Neural progenitor cell (in vitro differentiated cells): ENCODE measurements at regions not wholly inside any gene's neighbourhood (a gene's known extent, or its start where the extent isn't known, plus 50 kb on each side); places are given as distances from the start of the nearest gene placed in this dataset.

Experiments
- EZH2 ChIP-seq: fragments of 200-600 bp; sonication (generic); IDR thresholded peaks from 2 replicates; pipeline ENCODE4 v1.6.1; 2017; ENCODE audit warnings: antibody characterized with exemption, mild to moderate bottlenecking, moderate library complexity
- EZH2phosphoT487 ChIP-seq: fragments of 200-600 bp; sonication (generic); IDR thresholded peaks from 2 replicates; pipeline ENCODE4 v1.6.1; 2017; ENCODE audit warnings: antibody characterized with exemption
- TF ChIP-seq, protein P1 (sequence below): fragments of 200-600 bp; sonication (generic); IDR thresholded peaks from 2 replicates; pipeline ENCODE4 v1.5.1; 2017; ENCODE audit warnings: antibody characterized with exemption, mild to moderate bottlenecking

GRCh38 chr2:59919579-59919978 is 633.9 kb downstream of the BCL11A start:
- TF ChIP-seq EZH2phosphoT487 (no peak), EZH2 (no peak)
- TF ChIP-seq, protein P1, sequence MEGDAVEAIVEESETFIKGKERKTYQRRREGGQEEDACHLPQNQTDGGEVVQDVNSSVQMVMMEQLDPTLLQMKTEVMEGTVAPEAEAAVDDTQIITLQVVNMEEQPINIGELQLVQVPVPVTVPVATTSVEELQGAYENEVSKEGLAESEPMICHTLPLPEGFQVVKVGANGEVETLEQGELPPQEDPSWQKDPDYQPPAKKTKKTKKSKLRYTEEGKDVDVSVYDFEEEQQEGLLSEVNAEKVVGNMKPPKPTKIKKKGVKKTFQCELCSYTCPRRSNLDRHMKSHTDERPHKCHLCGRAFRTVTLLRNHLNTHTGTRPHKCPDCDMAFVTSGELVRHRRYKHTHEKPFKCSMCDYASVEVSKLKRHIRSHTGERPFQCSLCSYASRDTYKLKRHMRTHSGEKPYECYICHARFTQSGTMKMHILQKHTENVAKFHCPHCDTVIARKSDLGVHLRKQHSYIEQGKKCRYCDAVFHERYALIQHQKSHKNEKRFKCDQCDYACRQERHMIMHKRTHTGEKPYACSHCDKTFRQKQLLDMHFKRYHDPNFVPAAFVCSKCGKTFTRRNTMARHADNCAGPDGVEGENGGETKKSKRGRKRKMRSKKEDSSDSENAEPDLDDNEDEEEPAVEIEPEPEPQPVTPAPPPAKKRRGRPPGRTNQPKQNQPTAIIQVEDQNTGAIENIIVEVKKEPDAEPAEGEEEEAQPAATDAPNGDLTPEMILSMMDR, result no peak
